ENCODE measurements at regions not wholly inside any gene's neighbourhood (a gene's known extent, or its start where the extent isn't known, plus 50 kb on each side); places are given as distances from the start of the nearest gene placed in this dataset.

DNA sequence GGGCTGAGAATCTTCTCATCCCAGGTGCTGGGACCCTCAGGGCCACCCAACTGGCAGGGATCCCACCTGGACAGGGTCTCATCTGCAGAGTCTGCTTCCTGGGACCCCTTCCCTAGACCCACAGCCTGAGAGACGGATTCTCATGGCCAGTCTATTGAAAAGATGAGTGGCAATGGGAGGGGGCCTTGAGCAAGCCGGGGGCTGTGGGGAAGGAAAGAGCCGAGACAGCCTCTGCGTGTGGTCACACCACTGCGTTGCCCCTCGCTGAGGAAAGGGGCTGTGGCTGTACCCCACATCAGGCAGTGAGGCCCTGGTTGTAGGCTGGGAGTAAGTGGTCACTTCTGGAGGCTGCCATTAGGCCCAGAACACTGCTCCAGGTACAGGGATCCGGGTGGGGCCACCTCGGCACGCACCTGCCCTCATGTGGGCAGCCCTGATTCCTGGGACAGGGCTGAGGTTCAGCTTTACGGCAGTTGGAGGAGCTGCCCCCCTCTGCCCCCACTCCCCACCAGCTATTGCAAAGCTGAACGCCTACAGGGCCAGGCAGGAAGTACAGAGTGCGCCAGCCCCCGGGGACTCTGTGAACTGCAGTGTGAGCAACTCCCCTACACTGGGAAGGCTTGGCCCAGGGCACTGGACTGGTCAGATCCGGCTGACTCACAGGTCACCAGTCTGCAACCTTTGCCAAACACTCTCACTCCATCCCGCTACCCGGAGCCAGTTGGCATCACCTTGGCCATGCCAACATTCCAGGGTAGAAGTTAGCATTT is 106.9 kb downstream of the RIPK4 start:
- no peak for DNase-seq
- in situ Hi-C loops (cut with MboI; ENCODE audit: low pct_unique_long_range_greater_than_20kb, low sequenced_read_pairs): no loop called here

DNA sequence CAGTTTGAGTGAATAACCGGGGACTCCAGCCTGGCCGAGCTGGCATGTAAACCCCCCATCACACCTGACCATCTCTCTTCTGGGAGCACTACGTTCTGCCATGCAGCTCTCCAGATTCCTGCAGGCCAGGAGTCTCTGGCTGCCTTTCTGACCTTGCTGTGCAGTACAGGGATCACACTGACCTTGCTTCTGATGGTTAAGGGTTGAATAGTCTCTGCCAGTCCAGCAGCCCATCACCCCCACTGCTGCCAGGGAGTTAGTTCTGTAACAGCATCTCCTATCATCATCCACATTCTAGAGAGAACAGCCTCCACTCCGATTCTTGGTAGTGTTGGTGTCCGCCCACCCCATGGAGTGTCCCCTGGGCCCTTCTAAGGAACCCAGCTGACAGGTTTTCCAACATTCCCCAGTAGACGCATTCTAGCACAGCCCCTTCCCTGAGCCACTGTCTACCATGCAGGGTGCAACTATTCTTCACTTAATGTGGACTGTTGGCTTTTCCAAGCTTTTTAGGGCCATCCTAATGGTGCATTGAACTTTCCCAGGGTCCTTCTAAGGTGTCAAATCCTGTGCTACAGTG is 109.8 kb downstream of the RIPK4 start:
- no peak for DNase-seq
- in situ Hi-C loops (cut with MboI; ENCODE audit: low pct_unique_long_range_greater_than_20kb, low sequenced_read_pairs): no loop called here

DNA sequence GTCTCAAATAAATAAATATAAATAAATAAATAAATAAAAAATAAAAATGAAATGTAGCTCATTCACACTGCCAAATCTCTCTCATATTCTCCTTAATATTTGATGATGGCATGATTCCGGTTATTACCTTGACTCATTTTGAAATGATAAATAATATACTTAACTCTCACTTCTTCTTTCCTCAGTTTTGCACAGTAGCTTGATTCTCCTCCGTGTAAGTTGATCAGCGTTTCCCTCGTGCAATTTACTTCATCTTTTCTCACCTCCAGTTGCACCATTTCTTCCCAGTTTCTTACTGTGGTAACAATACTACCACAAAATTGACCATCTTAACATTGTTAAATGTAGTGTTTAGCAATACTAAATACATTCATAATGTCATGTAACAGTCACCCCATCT is 111.6 kb downstream of the RIPK4 start:
- no peak for DNase-seq
- in situ Hi-C loops (cut with MboI; ENCODE audit: low pct_unique_long_range_greater_than_20kb, low sequenced_read_pairs): no loop called here

DNA sequence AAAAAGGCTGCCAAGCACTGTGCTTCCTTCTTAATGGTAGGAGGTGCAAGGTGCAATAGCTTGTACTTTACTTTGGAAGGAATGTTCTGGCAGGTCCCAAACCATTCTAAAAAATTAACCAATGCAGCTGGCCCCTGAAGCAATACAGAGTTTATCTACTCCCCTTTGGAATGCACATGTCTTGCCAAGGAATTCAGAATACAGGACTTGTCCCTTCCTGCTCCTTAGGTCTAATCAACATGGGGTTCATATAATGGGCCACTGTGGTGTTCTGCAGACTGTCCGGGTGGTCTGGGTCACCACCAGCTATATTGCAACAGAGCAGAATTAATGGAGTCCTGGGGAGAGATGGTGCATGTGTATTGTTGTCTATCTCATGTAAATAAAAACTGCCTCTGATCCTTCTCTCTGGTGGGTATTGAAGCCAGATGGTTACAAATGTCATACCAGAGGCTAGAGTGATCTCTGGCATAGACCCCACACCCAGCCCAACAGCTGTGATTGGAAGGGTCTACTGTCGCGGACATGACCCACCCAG is 112.8 kb downstream of the RIPK4 start:
- in situ Hi-C loops (cut with MboI; ENCODE audit: low pct_unique_long_range_greater_than_20kb, low sequenced_read_pairs): no loop called here
- no peak for DNase-seq

DNA sequence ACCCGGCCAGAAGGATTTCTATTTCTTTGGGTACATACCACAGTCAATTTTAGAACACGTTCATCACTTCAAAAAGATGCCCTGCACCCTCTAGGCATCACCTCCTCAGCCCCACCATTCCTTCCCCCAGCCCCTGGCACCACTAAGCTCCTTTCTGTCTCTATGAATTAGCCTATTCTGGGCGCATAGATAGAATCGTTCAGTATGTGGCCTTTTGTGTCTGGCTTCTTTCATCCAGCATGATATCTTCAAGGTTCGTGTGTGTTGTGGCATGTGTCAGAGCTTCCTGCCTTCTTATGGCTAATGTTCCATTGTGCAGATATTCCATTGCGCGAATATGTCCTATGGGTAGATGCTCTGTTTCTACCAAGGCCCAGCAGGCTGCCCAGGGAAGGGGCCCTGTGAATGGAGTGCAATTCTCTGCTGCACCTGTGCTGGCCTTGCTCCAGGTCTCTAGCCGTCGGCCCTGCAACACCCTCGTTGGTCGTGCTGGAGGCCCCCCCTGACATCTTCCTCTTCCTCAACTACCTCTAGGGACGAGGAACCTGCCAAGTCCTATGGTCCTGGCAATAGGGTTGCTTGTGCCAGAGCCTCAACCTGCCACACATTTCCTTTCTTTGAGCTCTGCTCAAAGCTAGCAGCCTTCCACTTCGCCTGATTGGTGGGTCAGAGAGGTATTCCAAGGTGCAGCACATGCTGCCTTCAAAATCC is 113.5 kb downstream of the RIPK4 start:
- in situ Hi-C loops (cut with MboI; ENCODE audit: low pct_unique_long_range_greater_than_20kb, low sequenced_read_pairs): no loop called here
- DNase-seq: no peak

DNA sequence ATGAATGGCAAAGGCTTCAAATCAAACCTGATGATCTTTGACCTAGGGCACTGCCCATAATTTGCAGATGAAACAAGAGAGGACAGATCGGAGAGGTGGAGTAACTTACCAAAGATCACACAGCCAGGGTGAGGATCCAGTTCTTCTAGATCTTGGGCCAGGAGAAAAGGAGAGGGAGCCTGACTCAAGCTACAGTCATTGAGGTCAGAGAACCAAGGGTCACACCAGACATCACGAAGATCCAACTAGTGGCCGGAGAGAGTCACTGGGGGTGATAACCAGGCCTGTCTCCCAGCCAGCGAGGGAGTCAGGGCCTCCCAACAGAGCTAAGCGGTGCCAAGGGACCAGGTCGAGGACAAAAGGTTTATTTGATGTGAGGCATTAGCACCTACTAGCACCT is 115.0 kb downstream of the RIPK4 start:
- no peak for DNase-seq
- in situ Hi-C loops (cut with MboI; ENCODE audit: low pct_unique_long_range_greater_than_20kb, low sequenced_read_pairs): no loop called here

DNA sequence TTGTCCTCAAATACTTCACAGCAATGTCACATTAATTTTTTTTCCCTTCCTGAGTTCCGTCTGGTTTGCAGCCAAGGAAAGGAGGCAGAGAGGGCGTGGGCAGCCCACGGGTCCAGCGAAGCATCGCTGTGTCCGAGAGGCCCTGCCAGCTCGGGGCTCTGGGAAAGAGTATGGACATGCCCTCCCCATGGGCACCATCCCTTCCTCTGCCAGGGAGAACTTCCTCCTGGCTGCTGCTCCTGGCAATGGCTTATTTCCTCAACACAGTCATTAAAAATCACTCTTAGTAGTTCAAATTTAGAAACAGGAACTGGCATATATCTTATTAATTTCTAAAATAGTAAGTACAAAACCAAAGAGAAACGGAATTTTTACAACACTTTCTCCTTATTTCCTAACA is 115.4 kb downstream of the RIPK4 start:
- in situ Hi-C loops (cut with MboI; ENCODE audit: low pct_unique_long_range_greater_than_20kb, low sequenced_read_pairs): no loop called here
- DNase-seq: no peak

DNA sequence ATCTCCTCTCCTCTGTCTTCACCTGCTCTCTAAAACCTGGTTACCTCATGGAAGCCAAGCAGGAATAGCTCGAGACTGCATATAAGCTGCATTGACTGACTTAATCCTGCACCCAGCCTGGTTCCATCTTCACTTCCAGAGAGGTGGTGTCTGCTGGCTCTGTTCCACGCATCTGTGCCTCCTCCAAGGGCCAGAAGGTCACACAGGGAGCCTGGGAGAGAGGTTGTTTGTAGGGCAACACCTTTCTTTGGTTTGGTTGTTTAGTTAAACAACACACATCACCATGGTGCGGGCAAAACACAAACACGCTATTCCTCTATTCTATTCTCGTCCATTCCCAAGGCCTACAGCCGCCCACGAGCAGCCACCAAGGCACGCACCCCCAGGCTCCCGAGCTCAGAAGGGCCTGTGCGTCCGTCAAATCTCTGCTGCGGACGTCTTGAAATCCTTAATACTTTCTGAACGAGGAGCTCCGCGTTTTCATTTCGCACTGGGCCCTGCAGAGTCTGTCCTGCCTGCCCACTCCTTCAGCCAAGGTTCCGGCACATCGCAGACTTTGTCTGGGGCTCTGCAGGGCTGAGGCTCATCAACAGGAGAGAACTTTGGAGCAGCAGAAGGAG is 116.2 kb downstream of the RIPK4 start:
- no peak for DNase-seq
- in situ Hi-C loops (cut with MboI; ENCODE audit: low pct_unique_long_range_greater_than_20kb, low sequenced_read_pairs): no loop called here

DNA sequence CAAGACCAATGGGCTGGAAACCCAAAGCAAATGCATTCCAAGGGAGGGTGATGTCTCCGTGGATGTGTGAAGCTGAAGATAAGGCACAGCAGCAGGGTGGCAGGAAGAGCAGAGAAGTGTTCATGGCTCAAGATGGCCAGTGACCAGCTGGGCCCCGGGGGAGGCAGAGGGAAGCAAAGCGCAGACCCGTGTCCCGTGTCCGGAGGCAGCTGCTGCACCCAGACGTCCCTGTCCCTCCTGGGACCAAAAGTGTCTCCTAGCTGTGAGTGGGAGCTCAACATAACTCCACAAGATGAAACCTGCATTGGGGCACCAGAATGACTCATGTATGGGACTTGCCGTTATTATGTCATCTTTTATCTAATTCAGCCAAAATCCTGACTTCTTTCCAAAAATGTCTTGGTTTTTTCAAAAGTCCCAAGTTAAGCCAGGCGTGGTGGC is 118.2 kb downstream of the RIPK4 start:
- DNase-seq: no peak
- in situ Hi-C loops (cut with MboI; ENCODE audit: low pct_unique_long_range_greater_than_20kb, low sequenced_read_pairs): no loop called here

DNA sequence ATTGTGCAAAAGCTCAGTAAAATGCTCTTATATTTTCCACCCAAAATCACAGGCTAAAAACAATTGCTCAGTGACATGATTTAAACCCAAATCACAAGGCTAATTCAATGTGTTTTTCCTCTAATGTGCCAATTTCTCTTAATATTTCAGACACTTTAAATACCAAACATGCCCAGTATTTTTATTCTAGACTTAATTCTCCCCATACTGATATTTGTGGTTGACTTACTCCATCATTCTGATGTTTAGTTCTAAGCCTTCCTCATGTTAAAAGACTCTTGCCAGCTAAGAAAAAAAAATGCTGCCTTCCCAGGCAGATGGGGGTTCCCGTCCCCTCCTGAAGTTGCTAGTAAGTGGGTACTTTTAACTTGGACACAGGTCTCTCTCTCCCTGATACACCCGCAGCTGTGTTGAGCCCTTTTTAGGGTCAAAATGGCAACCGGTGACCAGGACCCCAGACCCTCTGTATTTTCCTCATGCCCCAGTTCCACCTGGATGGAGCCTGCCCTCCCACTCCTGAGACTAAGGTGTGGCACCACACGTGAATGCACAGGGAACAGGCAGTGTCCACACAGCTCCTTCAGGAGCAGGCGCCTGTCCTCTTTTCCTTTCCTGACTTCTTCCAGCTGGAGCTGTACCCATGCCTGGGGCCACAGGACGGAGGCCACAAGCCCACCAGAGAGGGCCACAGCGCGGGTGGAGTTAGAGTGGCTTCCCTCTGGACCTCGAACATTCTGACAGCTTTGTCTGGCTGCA is 118.9 kb downstream of the RIPK4 start:
- in situ Hi-C loops (cut with MboI; ENCODE audit: low pct_unique_long_range_greater_than_20kb, low sequenced_read_pairs): no loop called here
- DNase-seq: no peak

DNA sequence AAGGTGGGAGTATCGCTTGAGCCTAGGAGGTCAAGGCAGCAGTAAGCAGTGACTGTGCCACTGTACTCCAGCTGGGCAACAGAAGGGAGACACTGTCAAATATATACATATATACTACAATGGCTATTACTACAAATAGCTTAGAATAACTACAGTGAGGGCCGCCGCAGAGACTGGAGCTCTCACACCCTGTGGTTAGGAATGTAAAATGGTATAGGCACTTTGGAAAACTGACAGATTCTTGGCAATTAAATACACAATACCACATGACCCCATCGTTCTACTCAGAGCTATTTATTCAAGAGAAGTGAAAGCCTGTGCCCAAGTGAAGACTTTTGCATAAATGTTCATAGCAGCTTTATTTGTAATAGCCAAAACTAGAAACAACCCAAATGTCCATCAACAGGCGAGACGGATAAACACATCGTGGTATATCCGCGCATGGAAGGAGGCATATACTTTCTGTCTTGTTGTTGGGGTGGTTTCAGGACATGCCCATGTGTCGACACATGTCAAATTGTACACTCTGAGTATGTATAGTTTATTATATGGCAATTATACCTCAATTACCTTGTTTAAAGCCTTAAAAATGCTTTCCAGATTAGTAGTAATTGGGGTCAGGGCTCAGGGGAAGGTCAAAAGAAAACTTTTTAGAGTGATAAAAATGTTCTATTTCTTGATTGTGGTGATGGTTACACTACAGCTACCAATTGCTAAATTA is 123.4 kb downstream of the RIPK4 start:
- in situ Hi-C loops (cut with MboI; ENCODE audit: low pct_unique_long_range_greater_than_20kb, low sequenced_read_pairs): no loop called here
- no peak for DNase-seq

DNA sequence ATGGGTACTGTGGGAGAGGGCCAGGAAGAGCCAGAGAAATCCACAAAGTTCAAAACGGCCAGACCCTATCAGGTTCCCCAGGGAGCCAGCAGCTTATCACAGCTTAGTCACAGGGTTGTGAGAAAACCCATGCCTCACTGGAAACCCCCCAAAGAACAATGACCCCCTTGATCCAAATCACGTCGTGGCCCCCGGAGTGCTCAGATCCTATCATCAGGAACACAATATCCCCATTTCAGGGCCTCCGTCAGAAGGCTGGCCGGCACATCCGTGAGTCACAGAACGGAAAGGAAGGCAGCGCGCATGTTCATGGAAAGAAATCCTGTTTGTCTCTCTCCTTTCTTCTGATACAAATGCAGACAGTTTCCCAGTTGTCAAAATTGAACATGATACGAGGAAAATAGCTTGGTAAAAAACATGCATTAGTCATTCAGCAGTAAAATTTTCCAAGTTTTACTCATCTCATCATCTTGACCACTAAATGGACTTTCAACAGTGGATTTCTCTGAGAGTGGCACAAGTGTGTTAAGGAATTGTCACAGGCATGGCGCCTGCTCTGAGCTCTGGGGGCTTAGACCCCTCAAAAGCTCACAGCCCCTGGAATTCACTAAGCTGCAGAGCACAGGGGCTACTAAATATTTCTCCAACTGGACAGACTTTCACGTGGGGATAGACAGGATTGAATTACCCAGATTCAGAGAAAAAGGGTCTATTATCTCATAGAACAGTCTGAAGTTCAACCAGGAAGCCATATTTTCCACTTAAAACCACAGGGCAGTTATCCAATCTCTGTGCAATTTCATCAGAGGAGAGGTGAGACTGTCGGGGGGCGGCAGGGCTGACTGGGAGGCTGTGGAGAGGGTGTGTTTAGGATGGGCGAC is 124.8 kb downstream of the RIPK4 start:
- in situ Hi-C loops (cut with MboI; ENCODE audit: low pct_unique_long_range_greater_than_20kb, low sequenced_read_pairs): no loop called here
- DNase-seq: no peak

DNA sequence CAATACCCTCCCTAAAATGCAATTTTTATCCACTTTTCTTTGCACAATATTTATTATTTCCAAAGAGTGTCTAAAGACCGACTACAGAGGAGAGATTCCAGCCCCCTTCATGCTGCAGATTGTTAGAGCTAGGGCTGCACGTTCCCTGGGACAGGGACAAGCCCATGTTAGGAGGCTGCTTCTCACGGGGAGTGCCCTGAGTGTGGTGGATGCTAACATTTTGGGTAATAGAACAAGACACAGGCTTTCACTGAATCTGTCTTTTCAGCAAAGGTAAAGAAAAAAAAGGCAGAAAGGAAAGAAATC is 125.4 kb downstream of the RIPK4 start:
- no peak for DNase-seq
- in situ Hi-C loops (cut with MboI; ENCODE audit: low pct_unique_long_range_greater_than_20kb, low sequenced_read_pairs): no loop called here

DNA sequence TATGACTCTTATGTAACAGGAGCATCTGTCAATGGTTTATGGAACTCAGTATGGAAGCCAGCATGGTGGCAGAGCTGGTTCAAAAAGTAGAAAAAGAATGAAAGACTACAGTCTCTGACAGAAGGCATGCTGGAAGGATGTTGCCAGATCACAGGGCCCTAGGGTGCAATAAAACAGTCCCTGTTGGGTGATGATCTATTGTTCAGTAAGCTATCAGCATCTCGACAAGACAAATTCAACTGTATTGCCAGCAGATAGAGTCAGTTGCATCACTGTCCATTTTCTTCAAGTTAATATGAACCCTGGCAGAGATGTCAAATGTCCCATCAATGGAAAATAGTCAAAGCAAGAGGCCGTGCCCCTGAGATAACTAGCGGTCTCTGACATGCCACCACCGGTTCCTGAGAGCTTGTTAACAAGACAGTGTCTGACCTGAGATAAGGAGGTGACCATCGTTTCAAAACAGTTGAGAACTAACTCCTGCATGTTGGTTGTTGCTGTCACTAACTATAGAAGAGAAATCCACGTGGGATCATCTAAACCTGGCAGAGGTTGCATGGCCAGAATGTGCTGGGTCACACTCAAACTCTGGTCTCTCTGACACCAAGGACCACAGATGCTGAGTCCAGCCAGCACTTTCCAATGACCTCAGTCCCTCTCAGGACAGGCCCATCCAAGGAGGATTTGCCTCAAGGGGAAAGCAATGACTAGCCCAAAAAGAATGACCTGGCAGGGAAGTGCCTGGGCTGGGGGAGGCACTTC is 125.9 kb downstream of the RIPK4 start:
- no peak for DNase-seq
- in situ Hi-C loops (cut with MboI; ENCODE audit: low pct_unique_long_range_greater_than_20kb, low sequenced_read_pairs): no loop called here

DNA sequence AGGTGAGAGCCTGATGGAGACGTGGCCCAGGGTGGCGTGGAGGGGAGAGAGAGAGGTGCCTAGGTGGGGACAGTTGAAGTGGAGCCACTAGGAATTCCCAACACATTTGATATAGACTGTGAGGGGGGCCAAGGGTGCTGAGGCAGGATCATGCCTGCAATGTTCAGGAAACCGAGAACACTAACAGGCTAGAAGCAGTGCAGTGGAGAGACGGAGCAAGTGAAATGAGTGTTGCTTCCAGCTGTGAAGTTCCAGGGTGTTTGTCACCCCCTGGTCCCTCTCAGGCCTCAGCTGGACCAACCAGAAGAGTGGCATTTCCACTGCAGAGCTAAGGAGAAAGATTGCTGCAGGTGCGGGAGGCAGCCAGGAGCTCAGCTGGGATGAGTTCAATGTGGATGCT is 127.1 kb downstream of the RIPK4 start:
- in situ Hi-C loops (cut with MboI; ENCODE audit: low pct_unique_long_range_greater_than_20kb, low sequenced_read_pairs): no loop called here
- DNase-seq: no peak

DNA sequence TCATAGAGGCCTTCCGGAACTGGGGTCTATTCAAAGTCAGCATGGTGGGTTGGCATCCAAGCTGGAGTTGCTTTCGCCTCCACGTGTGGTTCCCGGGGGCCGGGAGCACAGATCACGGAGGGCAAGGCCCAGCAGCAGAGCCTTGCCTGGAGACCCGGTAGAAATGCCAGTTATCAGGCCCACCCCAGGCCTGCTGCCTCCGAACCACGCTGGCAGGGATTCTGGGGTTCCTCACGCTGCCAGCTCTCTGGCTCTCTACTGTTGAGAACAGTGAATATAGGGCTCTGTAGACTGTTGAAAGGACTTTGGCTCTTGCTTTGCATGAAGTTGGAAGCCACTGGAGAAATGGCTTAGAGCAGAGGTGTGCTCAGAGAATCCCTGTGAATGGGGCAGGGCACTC is 127.5 kb downstream of the RIPK4 start:
- in situ Hi-C loops (cut with MboI; ENCODE audit: low pct_unique_long_range_greater_than_20kb, low sequenced_read_pairs): no loop called here
- no peak for DNase-seq

DNA sequence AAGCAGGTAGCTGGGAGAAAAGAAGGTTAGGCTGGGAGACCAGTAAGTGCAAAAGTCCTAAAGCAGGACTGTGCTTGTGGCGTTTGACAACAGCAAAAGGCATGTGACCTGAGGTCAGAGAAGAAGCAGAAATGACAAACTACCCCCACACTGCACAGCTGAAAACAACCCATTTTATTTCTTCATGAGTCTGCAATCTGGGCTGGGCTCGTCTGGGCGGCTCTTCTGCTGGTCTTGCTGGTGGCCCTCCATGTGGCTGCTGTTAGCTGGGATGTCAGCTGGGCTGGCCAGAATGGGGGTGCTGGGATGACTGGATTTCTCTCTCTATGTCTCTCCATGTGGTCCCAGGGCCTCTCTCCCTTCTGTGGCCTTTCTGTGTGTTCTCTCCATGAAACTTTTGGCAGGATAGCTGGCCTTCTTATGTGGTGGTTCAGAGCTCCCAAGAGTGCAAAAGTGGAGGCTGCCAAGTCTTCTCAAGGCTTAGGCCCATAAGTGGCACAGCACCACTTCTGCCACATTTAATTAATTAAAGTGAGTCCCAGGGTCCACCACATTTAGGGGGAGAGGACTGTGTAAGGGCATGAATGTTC is 128.6 kb downstream of the RIPK4 start:
- no peak for DNase-seq
- in situ Hi-C loops (cut with MboI; ENCODE audit: low pct_unique_long_range_greater_than_20kb, low sequenced_read_pairs): no loop called here

All from KBM-7 (cell line).